Right forelimb (tissue), 1 donor: ENCODE measurements at regions not wholly inside any gene's neighbourhood (a gene's known extent, or its start where the extent isn't known, plus 50 kb on each side); places are given as distances from the start of the nearest gene placed in this dataset.
"Not testable (repeated sequence)": the region's sequence is repeated elsewhere in the genome, so short reads cannot be mapped to it uniquely, and the experiment has no call there.

Experiments
- DNase-seq: peaks from one replicate; pipeline ENCODE4 v3.0.0-alpha.2; 2018

- no peak for DNase-seq
Observed at GRCh38 chr4:62627141-62627540, 1427.0 kb downstream of the ADGRL3 start.

GRCh38 chr4:62622089-62622488, 1422.0 kb downstream of the ADGRL3 start:
- no peak for DNase-seq

- DNase-seq = no peak
Observed at GRCh38 chr4:62619971-62620370, 1419.8 kb downstream of the ADGRL3 start.

GRCh38 chr4:62618042-62618441, 1417.9 kb downstream of the ADGRL3 start:
- DNase-seq = no peak

GRCh38 chr4:62601737-62602136, 1401.6 kb downstream of the ADGRL3 start:
- DNase-seq = no peak

- not testable (repeated sequence) for DNase-seq
Observed at GRCh38 chr4:62595265-62595664, 1395.1 kb downstream of the ADGRL3 start.

- DNase-seq = no peak
Observed at GRCh38 chr4:62591756-62592155, 1391.6 kb downstream of the ADGRL3 start.

GRCh38 chr4:62588671-62589070, 1388.5 kb downstream of the ADGRL3 start:
- DNase-seq = no peak

GRCh38 chr4:62571494-62571893, 1371.4 kb downstream of the ADGRL3 start:
- DNase-seq = no peak

GRCh38 chr4:62560858-62561257, 1360.7 kb downstream of the ADGRL3 start:
- no peak for DNase-seq

- DNase-seq = no peak
Observed at GRCh38 chr4:62550121-62550520, 1350.0 kb downstream of the ADGRL3 start.

- no peak for DNase-seq
Observed at GRCh38 chr4:62549601-62550000, 1349.5 kb downstream of the ADGRL3 start.

GRCh38 chr4:62548765-62549164, 1348.6 kb downstream of the ADGRL3 start:
- DNase-seq = no peak

- no peak for DNase-seq
Observed at GRCh38 chr4:62548108-62548524, 1348.0 kb downstream of the ADGRL3 start.

- DNase-seq = no peak
Observed at GRCh38 chr4:62544428-62544827, 1344.3 kb downstream of the ADGRL3 start.

GRCh38 chr4:62543002-62543401, 1342.9 kb downstream of the ADGRL3 start:
- DNase-seq = no peak

- DNase-seq = no peak
Observed at GRCh38 chr4:62533573-62533972, 1333.4 kb downstream of the ADGRL3 start.

GRCh38 chr4:62531731-62532130, 1331.6 kb downstream of the ADGRL3 start:
- no peak for DNase-seq

GRCh38 chr4:62531264-62531663, 1331.1 kb downstream of the ADGRL3 start:
- DNase-seq = no peak

GRCh38 chr4:62528874-62529273, 1328.7 kb downstream of the ADGRL3 start:
- DNase-seq = no peak

GRCh38 chr4:62526671-62527070, 1326.5 kb downstream of the ADGRL3 start:
- no peak for DNase-seq

GRCh38 chr4:62523256-62523655, 1323.1 kb downstream of the ADGRL3 start:
- DNase-seq = no peak

GRCh38 chr4:62522273-62522672, 1322.1 kb downstream of the ADGRL3 start:
- no peak for DNase-seq

- no peak for DNase-seq
Observed at GRCh38 chr4:62517716-62518115, 1317.6 kb downstream of the ADGRL3 start.

- no peak for DNase-seq
Observed at GRCh38 chr4:62513306-62513705, 1313.2 kb downstream of the ADGRL3 start.

- DNase-seq = no peak
Observed at GRCh38 chr4:62512271-62512670, 1312.1 kb downstream of the ADGRL3 start.
